Uterus (tissue), 2 donors: ENCODE measurements at regions not wholly inside any gene's neighbourhood (a gene's known extent, or its start where the extent isn't known, plus 50 kb on each side); places are given as distances from the start of the nearest gene placed in this dataset.

Experiments used
- POLR2A ChIP-seq, 2 donors: fragments of 450-650 bp; IDR thresholded peaks; one replicate each; pipeline ENCODE4 v1.6.1; 2016; ENCODE audit warnings: antibody characterized with exemption in 2 of 2, mild to moderate bottlenecking in 1 of 2, moderate library complexity in 1 of 2
- TF ChIP-seq, protein P1 (sequence below), 4 experiments: fragments of 200-600 bp in 2 of 4; fragments of 450-650 bp in 2 of 4; sonication (generic) in 2 of 4; IDR thresholded peaks; one replicate each; pipeline ENCODE4 v1.5.1; 2016 to 2019; ENCODE audit warnings: antibody characterized with exemption in 4 of 4, mild to moderate bottlenecking in 2 of 4, moderate library complexity in 1 of 4

DNA sequence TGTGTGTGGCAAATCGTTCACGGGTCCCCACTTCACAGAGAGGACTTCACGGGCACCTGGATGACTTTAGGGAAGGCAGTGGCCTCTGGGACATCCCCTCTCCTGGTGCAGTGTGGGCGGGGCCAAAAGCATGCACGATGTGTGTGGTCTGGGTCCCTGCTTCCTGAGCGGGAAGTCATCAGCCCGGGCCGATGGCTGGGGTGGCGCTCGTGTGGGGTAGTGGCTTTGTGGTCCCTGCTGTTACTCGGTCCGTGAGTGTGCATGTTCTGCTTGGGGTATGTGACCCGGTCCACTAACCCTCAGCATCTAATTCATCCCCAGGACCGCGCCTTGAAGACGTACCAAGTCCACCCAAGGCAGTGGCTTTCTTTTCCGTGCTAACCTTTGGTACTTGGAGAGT, 142.5 kb upstream of the RTL1 start:
- TF ChIP-seq, protein P1, sequence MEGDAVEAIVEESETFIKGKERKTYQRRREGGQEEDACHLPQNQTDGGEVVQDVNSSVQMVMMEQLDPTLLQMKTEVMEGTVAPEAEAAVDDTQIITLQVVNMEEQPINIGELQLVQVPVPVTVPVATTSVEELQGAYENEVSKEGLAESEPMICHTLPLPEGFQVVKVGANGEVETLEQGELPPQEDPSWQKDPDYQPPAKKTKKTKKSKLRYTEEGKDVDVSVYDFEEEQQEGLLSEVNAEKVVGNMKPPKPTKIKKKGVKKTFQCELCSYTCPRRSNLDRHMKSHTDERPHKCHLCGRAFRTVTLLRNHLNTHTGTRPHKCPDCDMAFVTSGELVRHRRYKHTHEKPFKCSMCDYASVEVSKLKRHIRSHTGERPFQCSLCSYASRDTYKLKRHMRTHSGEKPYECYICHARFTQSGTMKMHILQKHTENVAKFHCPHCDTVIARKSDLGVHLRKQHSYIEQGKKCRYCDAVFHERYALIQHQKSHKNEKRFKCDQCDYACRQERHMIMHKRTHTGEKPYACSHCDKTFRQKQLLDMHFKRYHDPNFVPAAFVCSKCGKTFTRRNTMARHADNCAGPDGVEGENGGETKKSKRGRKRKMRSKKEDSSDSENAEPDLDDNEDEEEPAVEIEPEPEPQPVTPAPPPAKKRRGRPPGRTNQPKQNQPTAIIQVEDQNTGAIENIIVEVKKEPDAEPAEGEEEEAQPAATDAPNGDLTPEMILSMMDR (IDR thresholded peaks at IDR 0.05) = no peak
- no peak for TF ChIP-seq POLR2A (IDR thresholded peaks at IDR 0.05)
